Right atrium auricular region (tissue), 2 donors: ENCODE measurements at regions not wholly inside any gene's neighbourhood (a gene's known extent, or its start where the extent isn't known, plus 50 kb on each side); places are given as distances from the start of the nearest gene placed in this dataset.

Experiments
- DNase-seq: peaks from one replicate; pipeline ENCODE4 v3.0.0-alpha.2; 2019; ENCODE audit warnings: low spot score
- H3K27ac ChIP-seq, 2 donors: fragments of 200-600 bp; sonication (generic); 1 replicate in 1 of 2; 2 replicates in 1 of 2; pipeline ENCODE4 v1.5.1; 2016 to 2019
- H3K27me3 ChIP-seq, 2 donors: fragments of 200-600 bp; sonication (generic); one replicate each; pipeline versions ENCODE4 v1.5.1 to v1.6.0; 2017 to 2019
- H3K36me3 ChIP-seq: fragments of 200-600 bp; sonication (generic); one replicate; pipeline ENCODE4 v1.5.1; 2016
- H3K4me1 ChIP-seq, 2 donors: fragments of 200-600 bp; sonication (generic); one replicate each; pipeline versions ENCODE4 v1.5.1 to v1.6.0; 2017 to 2019
- H3K4me3 ChIP-seq, 2 donors: fragments of 200-600 bp; sonication (generic); 1 replicate in 1 of 2; 2 replicates in 1 of 2; pipeline ENCODE4 v1.5.1; 2017 to 2019; ENCODE audit warnings: mild to moderate bottlenecking in 1 of 2, moderate library complexity in 1 of 2
- H3K9me3 ChIP-seq, 2 donors: fragments of 200-600 bp; sonication (generic); one replicate each; pipeline ENCODE4 v1.5.1; 2019
- TF ChIP-seq, protein P1 (sequence below), 2 donors: fragments of 200-600 bp; sonication (generic); IDR thresholded peaks; one replicate each; pipeline ENCODE4 v1.5.1; 2019; ENCODE audit warnings: antibody characterized with exemption in 2 of 2

DNA sequence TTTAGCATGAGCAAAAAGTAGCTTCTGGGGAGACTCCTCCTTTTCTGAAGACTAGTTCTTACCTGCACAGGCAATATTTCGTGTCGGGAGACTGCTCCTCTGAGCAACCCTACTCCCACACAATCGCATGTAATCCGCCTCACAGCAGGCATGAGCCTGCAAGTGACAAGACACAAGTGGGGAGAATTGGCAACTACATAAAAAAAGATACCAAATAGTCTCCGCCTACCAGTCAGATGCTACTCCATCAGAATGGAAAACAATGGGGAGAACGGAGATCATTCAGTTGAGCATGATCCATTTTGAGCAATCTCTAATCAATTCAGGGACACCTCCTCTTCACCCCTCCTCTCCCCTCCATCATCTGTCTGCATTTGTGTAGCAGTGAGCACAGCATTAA lies 321.0 kb downstream of the COG6 start:
- H3K36me3 ChIP-seq, result no peaks in the 10 kb centered on the region
- no peak for DNase-seq
- no peak overlapping the region for H3K27ac ChIP-seq
- TF ChIP-seq, protein P1, sequence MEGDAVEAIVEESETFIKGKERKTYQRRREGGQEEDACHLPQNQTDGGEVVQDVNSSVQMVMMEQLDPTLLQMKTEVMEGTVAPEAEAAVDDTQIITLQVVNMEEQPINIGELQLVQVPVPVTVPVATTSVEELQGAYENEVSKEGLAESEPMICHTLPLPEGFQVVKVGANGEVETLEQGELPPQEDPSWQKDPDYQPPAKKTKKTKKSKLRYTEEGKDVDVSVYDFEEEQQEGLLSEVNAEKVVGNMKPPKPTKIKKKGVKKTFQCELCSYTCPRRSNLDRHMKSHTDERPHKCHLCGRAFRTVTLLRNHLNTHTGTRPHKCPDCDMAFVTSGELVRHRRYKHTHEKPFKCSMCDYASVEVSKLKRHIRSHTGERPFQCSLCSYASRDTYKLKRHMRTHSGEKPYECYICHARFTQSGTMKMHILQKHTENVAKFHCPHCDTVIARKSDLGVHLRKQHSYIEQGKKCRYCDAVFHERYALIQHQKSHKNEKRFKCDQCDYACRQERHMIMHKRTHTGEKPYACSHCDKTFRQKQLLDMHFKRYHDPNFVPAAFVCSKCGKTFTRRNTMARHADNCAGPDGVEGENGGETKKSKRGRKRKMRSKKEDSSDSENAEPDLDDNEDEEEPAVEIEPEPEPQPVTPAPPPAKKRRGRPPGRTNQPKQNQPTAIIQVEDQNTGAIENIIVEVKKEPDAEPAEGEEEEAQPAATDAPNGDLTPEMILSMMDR (IDR thresholded peaks at IDR 0.05), result no peak
- H3K4me3 ChIP-seq, result no peak overlapping the region
- H3K27me3 ChIP-seq, result no peaks in the 10 kb centered on the region
- no peaks in the 10 kb centered on the region for H3K9me3 ChIP-seq
- no peaks in the 10 kb centered on the region for H3K4me1 ChIP-seq

DNA sequence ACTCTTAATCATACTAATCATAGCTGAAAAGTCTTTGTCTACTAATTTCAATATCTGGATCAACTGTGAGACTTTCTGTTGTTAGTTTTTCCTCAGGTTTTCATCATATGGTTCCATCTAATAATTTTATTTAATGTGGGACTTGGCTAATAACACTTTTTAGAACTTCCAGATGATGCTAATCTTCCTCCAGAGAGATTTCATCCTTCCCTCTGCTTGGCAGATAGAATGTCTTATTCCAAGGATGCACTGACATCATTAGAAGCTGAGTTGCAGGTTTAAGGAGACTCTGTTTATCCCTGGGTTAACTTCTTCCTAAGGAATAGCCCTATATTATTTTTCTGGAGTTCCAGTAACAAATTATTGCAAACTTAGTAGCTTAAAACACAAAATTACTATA lies 325.6 kb downstream of the COG6 start:
- Histone ChIP-seq H3K4me1 (no peaks in the 10 kb centered on the region), H3K4me3 (no peak overlapping the region), H3K27me3 (no peaks in the 10 kb centered on the region), H3K27ac (no peak overlapping the region), H3K36me3 (no peaks in the 10 kb centered on the region), H3K9me3 (no peaks in the 10 kb centered on the region)
- TF ChIP-seq, protein P1 (IDR thresholded peaks at IDR 0.05), result no peak
- DNase-seq, result no peak

DNA sequence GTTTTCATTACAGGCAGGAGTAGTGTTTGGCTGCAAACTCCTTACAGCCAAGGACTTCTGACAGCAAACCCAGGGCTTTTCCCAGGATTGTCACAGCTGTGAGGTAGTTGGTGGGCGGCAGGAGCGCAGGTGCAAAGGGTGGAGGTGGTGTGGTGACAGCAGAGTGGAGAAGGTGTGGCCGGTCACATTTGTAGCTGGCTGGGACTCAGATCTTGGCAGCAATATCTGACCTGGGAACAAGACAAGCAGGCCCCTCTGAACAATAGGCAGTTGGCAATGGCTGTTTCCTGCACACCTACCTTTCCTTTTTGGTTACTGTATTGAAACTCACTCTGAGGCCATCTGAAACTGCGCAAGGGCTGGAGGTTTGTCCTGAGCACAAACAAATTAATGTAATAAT lies 327.3 kb downstream of the COG6 start:
- no peak overlapping the region for H3K4me3 ChIP-seq
- no peaks in the 10 kb centered on the region for H3K27me3 ChIP-seq
- no peak overlapping the region for H3K27ac ChIP-seq
- H3K36me3 ChIP-seq, result no peaks in the 10 kb centered on the region
- H3K9me3 ChIP-seq, result no peaks in the 10 kb centered on the region
- DNase-seq, result no peak
- H3K4me1 ChIP-seq, result no peaks in the 10 kb centered on the region
- TF ChIP-seq, protein P1 (IDR thresholded peaks at IDR 0.05), result no peak

- no peaks in the 10 kb centered on the region for H3K27me3 ChIP-seq
- no peaks in the 10 kb centered on the region for H3K4me1 ChIP-seq
- no peaks in the 10 kb centered on the region for H3K36me3 ChIP-seq
- no peaks in the 10 kb centered on the region for H3K9me3 ChIP-seq
- H3K27ac ChIP-seq, result no peak overlapping the region
- TF ChIP-seq, protein P1 (IDR thresholded peaks at IDR 0.05), result no peak
- no peak for DNase-seq
- no peak overlapping the region for H3K4me3 ChIP-seq
These were observed 329.6 kb downstream of the COG6 start for GRCh38 chr13:39985071-39985470.

DNA sequence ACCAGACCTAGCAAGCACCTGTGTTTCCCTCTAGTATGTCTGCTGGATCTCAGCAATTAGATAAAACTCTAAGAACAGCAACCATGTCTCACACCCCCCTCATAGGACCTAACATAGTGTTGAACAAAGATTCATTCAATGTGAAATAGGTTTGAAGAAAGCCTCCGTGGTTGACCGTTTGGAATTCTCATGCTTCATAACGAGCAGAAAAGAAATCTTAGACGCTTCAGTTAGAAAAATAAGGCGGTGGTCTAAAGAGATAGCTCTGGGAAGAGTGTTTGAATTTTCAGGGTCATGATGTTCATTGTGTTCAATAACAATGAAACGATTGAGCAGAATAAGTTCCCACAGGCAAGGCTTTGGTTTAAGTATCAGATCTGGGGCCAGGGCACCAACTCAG lies 332.9 kb downstream of the COG6 start:
- no peak overlapping the region for H3K27ac ChIP-seq
- DNase-seq, result no peak

DNA sequence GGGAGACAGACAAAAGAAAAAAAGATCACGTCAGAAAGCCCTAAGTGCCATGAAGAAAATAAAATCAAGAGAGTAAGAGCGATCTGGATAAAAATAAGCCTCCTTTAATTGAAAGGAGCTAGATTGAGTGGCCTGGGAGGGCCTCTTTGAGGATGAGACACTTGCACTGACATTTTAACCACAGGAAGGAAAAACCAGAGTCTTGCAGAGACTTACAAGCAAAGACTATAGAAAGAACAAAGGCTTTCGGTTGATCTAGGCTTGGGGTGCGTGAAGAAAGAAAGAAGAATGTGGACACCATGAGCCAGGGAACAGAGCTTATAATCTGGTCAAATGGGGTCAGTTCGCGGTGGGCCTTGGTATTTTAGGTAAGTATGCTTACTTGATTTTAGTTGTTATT lies 342.7 kb downstream of the COG6 start:
- TF ChIP-seq, protein P1 (IDR thresholded peaks at IDR 0.05), result no peak
- no peaks in the 10 kb centered on the region for H3K9me3 ChIP-seq
- no peak for DNase-seq
- no peaks in the 10 kb centered on the region for H3K27me3 ChIP-seq
- H3K4me3 ChIP-seq, result no peak overlapping the region
- no peaks in the 10 kb centered on the region for H3K4me1 ChIP-seq
- no peak overlapping the region for H3K27ac ChIP-seq
- H3K36me3 ChIP-seq, result no peaks in the 10 kb centered on the region

More for the DNA sequence above, 332.9 kb downstream of the COG6 start:
- H3K4me1 ChIP-seq, result no peaks in the 10 kb centered on the region
- no peaks in the 10 kb centered on the region for H3K9me3 ChIP-seq
- H3K27me3 ChIP-seq, result no peaks in the 10 kb centered on the region
- H3K36me3 ChIP-seq, result no peaks in the 10 kb centered on the region
- no peak overlapping the region for H3K4me3 ChIP-seq
- TF ChIP-seq, protein P1 (IDR thresholded peaks at IDR 0.05), result no peak
